Hepatocyte (in vitro differentiated cells): ENCODE measurements at regions not wholly inside any gene's neighbourhood (a gene's known extent, or its start where the extent isn't known, plus 50 kb on each side); places are given as distances from the start of the nearest gene placed in this dataset.

ENCODE experiments used
- DNase-seq: peaks from one replicate; pipeline ENCODE4 v3.0.0-alpha.2; 2016; ENCODE audit warnings: low spot score
- H2AFZ ChIP-seq: fragments of 200-600 bp; sonication (generic); 2 replicates; pipeline ENCODE4 v1.6.0; 2016; ENCODE audit warnings: antibody characterized with exemption, mild to moderate bottlenecking
- H3K27ac ChIP-seq: fragments of 200-600 bp; sonication (generic); 2 replicates; pipeline ENCODE4 v1.5.1; 2016; ENCODE audit warnings: mild to moderate bottlenecking
- H3K27me3 ChIP-seq: fragments of 200-600 bp; sonication (generic); 2 replicates; pipeline ENCODE4 v1.6.1; 2016
- H3K36me3 ChIP-seq: fragments of 200-600 bp; sonication (generic); replicated peaks from 2 replicates; pipeline ENCODE4 v1.5.1; 2016; ENCODE audit warnings: low read depth; ENCODE audit not compliant: insufficient read depth
- H3K4me1 ChIP-seq: fragments of 200-600 bp; sonication (generic); 2 replicates; pipeline ENCODE4 v1.5.1; 2016; ENCODE audit warnings: mild to moderate bottlenecking, moderate library complexity; ENCODE audit not compliant: insufficient read depth
- H3K4me2 ChIP-seq: fragments of 200-600 bp; sonication (generic); 2 replicates; pipeline ENCODE4 v1.6.0; 2016
- H3K4me3 ChIP-seq: fragments of 200-600 bp; sonication (generic); 2 replicates; pipeline ENCODE4 v1.5.1; 2016; ENCODE audit warnings: mild to moderate bottlenecking
- H3K79me2 ChIP-seq: fragments of 200-600 bp; sonication (generic); 2 replicates; pipeline ENCODE4 v1.6.0; 2017; ENCODE audit warnings: mild to moderate bottlenecking
- H3K9me2 ChIP-seq: fragments of 200-600 bp; sonication (generic); replicated peaks from 2 replicates; pipeline ENCODE4 v1.6.0; 2017; ENCODE audit warnings: mild to moderate bottlenecking; ENCODE audit not compliant: insufficient read depth
- H3K9me3 ChIP-seq: fragments of 200-600 bp; sonication (generic); 2 replicates; pipeline ENCODE4 v1.5.1; 2016; ENCODE audit warnings: low read depth, mild to moderate bottlenecking
- H4K20me1 ChIP-seq: fragments of 200-600 bp; sonication (generic); 2 replicates; pipeline ENCODE4 v1.6.0; 2016; ENCODE audit warnings: mild to moderate bottlenecking; ENCODE audit not compliant: insufficient read depth, poor library complexity, severe bottlenecking
- EZH2 ChIP-seq: fragments of 200-600 bp; sonication (generic); IDR thresholded peaks from 2 replicates; pipeline ENCODE4 v1.6.1; 2016; ENCODE audit warnings: antibody characterized with exemption, mild to moderate bottlenecking, borderline replicate concordance
- EZH2phosphoT487 ChIP-seq: fragments of 200-600 bp; sonication (generic); IDR thresholded peaks from one replicate; pipeline ENCODE4 v1.6.1; 2018; ENCODE audit warnings: antibody characterized with exemption, mild to moderate bottlenecking, low read depth, moderate library complexity; ENCODE audit not compliant: unreplicated experiment, severe bottlenecking
- WGBS: methylation state at CpG from one replicate; pipeline ENCODE4 v1.1.6; 2016; ENCODE audit warnings: low lambda C conversion rate; ENCODE audit errors: missing lambda C conversion rate; 5-methylcytosine and 5-hydroxymethylcytosine counted together
- TF ChIP-seq, protein P1 (sequence below): fragments of 200-600 bp; sonication (generic); IDR thresholded peaks from 2 replicates; pipeline ENCODE4 v1.5.1; 2016; ENCODE audit warnings: antibody characterized with exemption, mild to moderate bottlenecking; ENCODE audit not compliant: poor library complexity

DNA sequence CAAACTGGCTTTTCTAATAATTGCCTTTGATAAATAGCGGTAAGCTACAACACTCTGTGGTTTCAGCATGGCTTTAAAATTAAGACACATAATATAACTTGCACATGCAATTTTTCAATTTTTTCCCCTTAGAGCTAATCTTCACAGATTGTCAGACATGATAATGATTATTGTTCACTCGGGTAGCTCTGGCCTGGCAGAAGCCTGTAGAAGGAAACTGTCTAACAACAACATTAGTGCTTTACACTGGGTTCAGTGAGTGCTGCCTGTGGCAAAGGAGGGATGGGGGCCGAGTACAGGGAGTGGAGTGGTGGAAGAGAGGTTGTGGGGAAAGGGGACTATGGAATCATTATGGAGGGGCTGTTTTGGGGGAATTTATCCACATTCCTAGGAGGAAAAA, 67.2 kb upstream of the AUTS2 start:
- no peak for DNase-seq
- no peak overlapping the region for H3K4me3 ChIP-seq
- no peak overlapping the region for H3K4me2 ChIP-seq
- no peaks in the 10 kb centered on the region for H3K79me2 ChIP-seq
- no peaks in the 10 kb centered on the region for H4K20me1 ChIP-seq
- 56% methylated on average over 3 of the region's 3 CpGs for whole genome bisulfite sequencing
- H3K9me2 ChIP-seq: no peaks in the 10 kb centered on the region
- no peaks in the 10 kb centered on the region for H3K4me1 ChIP-seq
- H3K27ac ChIP-seq: no peak overlapping the region
- no peak for TF ChIP-seq EZH2
- TF ChIP-seq, protein P1, sequence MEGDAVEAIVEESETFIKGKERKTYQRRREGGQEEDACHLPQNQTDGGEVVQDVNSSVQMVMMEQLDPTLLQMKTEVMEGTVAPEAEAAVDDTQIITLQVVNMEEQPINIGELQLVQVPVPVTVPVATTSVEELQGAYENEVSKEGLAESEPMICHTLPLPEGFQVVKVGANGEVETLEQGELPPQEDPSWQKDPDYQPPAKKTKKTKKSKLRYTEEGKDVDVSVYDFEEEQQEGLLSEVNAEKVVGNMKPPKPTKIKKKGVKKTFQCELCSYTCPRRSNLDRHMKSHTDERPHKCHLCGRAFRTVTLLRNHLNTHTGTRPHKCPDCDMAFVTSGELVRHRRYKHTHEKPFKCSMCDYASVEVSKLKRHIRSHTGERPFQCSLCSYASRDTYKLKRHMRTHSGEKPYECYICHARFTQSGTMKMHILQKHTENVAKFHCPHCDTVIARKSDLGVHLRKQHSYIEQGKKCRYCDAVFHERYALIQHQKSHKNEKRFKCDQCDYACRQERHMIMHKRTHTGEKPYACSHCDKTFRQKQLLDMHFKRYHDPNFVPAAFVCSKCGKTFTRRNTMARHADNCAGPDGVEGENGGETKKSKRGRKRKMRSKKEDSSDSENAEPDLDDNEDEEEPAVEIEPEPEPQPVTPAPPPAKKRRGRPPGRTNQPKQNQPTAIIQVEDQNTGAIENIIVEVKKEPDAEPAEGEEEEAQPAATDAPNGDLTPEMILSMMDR: no peak
- no peak for TF ChIP-seq EZH2phosphoT487
- no peak overlapping the region for H2AFZ ChIP-seq
- no peaks in the 10 kb centered on the region for H3K36me3 ChIP-seq
- H3K9me3 ChIP-seq: no peaks in the 10 kb centered on the region
- H3K27me3 ChIP-seq: peaks cover 12% of the 10 kb centered on the region

DNA sequence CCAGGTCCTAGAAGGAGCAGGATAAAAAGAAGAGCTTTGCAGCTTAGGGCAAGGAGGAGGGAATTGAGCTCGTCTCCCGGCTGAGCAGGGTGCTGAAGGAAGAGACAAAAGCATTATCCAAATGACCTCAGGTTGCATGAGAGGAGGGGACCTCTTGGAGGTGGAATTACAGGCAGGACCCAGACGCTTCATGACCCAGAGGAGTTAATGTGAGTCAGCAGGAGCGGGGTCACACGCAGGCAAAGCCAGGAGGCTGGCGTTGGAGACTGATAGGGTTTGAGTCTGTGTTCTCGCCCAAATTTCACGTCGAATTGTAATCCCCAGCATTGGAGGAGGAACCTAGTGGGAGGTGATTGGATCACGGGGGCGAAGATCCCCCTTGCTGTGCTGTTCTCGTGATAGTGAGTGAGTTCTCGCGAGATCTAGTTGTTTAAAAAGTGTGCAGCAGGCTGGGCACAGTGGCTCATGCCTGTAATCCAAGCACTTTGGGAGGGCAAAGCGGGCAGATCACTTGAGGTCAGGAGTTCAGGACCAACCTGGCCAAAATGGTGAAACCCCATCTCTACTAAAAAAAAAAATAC, 63.7 kb upstream of the AUTS2 start:
- H3K27ac ChIP-seq: no peak overlapping the region
- DNase-seq: no peak
- H3K4me1 ChIP-seq: no peaks in the 10 kb centered on the region
- WGBS: 46% methylated on average over 15 of the region's 15 CpGs
- H3K27me3 ChIP-seq: peaks cover 12% of the 10 kb centered on the region
- H3K36me3 ChIP-seq: no peaks in the 10 kb centered on the region
- no peak overlapping the region for H3K4me2 ChIP-seq
- no peak overlapping the region for H2AFZ ChIP-seq
- no peaks in the 10 kb centered on the region for H3K9me3 ChIP-seq
- no peak overlapping the region for H3K4me3 ChIP-seq
- H3K9me2 ChIP-seq: no peaks in the 10 kb centered on the region
- H4K20me1 ChIP-seq: no peaks in the 10 kb centered on the region
- TF ChIP-seq EZH2 (no peak), EZH2phosphoT487 (no peak)
- TF ChIP-seq, protein P1: no peak
- no peaks in the 10 kb centered on the region for H3K79me2 ChIP-seq

DNA sequence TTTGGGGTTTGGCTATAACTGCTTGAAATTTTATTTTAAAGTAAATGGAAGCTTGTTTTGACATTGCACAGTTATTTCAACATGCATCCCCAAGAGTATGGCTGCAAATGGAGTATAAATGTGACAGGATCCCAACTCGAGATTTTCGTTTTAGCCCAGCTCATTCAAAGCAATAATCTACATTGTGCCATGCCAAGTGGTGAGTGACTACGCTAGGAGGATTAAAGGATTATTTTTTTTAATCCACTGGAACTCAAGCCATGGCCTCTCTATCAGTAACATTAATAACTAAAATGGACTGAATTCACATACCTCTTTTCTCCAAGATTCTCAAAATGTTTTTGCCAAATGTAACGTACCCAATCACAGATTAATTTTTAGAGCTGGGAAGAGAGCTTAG, 60.6 kb upstream of the AUTS2 start:
- no peak overlapping the region for H2AFZ ChIP-seq

More for the DNA sequence above, 60.6 kb upstream of the AUTS2 start:
- H4K20me1 ChIP-seq: no peaks in the 10 kb centered on the region
- no peaks in the 10 kb centered on the region for H3K4me1 ChIP-seq
- no peak for DNase-seq
- no peaks in the 10 kb centered on the region for H3K79me2 ChIP-seq
- H3K4me3 ChIP-seq: no peak overlapping the region
- H3K27me3 ChIP-seq: peaks cover 12% of the 10 kb centered on the region
- WGBS: 82% methylated on average over 4 of the region's 4 CpGs
- H3K9me3 ChIP-seq: no peaks in the 10 kb centered on the region
- TF ChIP-seq EZH2phosphoT487 (no peak), EZH2 (no peak)
- TF ChIP-seq, protein P1: no peak
- H3K36me3 ChIP-seq: no peaks in the 10 kb centered on the region
- no peak overlapping the region for H3K27ac ChIP-seq
- no peaks in the 10 kb centered on the region for H3K9me2 ChIP-seq
- no peak overlapping the region for H3K4me2 ChIP-seq
